Urothelium cell line (cell line): ENCODE measurements at regions not wholly inside any gene's neighbourhood (a gene's known extent, or its start where the extent isn't known, plus 50 kb on each side); places are given as distances from the start of the nearest gene placed in this dataset.
"Not testable (repeated sequence)": the region's sequence is repeated elsewhere in the genome, so short reads cannot be mapped to it uniquely, and the experiment has no call there.

Source experiments
- DNase-seq: peaks from one replicate; pipeline ENCODE4 v3.0.0; 2011; ENCODE audit warnings: low spot score, mixed read lengths
- FAIRE-seq: peaks from 2 replicates; lab custom pipeline; 2011; peaks lifted over from hg19 to GRCh38; lab: Jason Lieb, UNC

GRCh38 chr1:181951213-181951612 is 110.3 kb downstream of the ZNF648 start:
- DNase-seq (no peak), FAIRE-seq (no peak)

GRCh38 chr1:181949500-181949899 is 112.0 kb downstream of the ZNF648 start:
- no peak for FAIRE-seq
- DNase-seq: no peak

- no peak for DNase-seq
- FAIRE-seq: no peak
Observed at GRCh38 chr1:181948372-181948771, 113.1 kb downstream of the ZNF648 start.

- DNase-seq: no peak
- no peak for FAIRE-seq
Observed at GRCh38 chr1:181947441-181947840, 114.1 kb downstream of the ZNF648 start.

GRCh38 chr1:181936768-181937581 is 124.5 kb downstream of the ZNF648 start:
- DNase-seq (peak; percentile 73), FAIRE-seq (no peak)

- no peak for DNase-seq
- FAIRE-seq: no peak
Observed at GRCh38 chr1:181936269-181936668, 125.2 kb downstream of the ZNF648 start.

GRCh38 chr1:181931873-181932272 is 129.6 kb downstream of the ZNF648 start:
- no peak for DNase-seq
- no peak for FAIRE-seq

GRCh38 chr1:181930187-181930586 is 131.3 kb downstream of the ZNF648 start:
- DNase-seq: no peak
- FAIRE-seq: no peak

GRCh38 chr1:181926697-181927096 is 134.8 kb downstream of the ZNF648 start:
- FAIRE-seq (no peak), DNase-seq (no peak)

GRCh38 chr1:181924034-181924433 is 137.5 kb downstream of the ZNF648 start:
- not testable (repeated sequence) for DNase-seq, FAIRE-seq

GRCh38 chr1:181919542-181919941 is 142.0 kb downstream of the ZNF648 start:
- no peak for DNase-seq
- FAIRE-seq: no peak

- FAIRE-seq (no peak), DNase-seq (no peak)
Observed at GRCh38 chr1:181918880-181919525, 142.5 kb downstream of the ZNF648 start.

- no peak for FAIRE-seq
- no peak for DNase-seq
Observed at GRCh38 chr1:181911715-181912114, 149.8 kb downstream of the ZNF648 start.

GRCh38 chr1:181910905-181911304 is 150.6 kb downstream of the ZNF648 start:
- no peak for FAIRE-seq
- no peak for DNase-seq

GRCh38 chr1:181909010-181909409 is 152.5 kb downstream of the ZNF648 start:
- no peak for FAIRE-seq

GRCh38 chr1:181906631-181907030 is 154.9 kb downstream of the ZNF648 start:
- DNase-seq (no peak), FAIRE-seq (no peak)

More at GRCh38 chr1:181909010-181909409, 152.5 kb downstream of the ZNF648 start:
- DNase-seq: no peak

GRCh38 chr1:181905944-181906597 is 155.4 kb downstream of the ZNF648 start:
- no peak for DNase-seq
- no peak for FAIRE-seq

GRCh38 chr1:181898773-181899172 is 162.7 kb downstream of the ZNF648 start:
- no peak for DNase-seq
- no peak for FAIRE-seq

GRCh38 chr1:181896824-181897223 is 164.7 kb downstream of the ZNF648 start:
- FAIRE-seq (no peak), DNase-seq (no peak)

GRCh38 chr1:181894439-181894859 is 167.1 kb downstream of the ZNF648 start:
- DNase-seq (no peak), FAIRE-seq (no peak)

GRCh38 chr1:181893937-181894336 is 167.6 kb downstream of the ZNF648 start:
- FAIRE-seq: no peak

GRCh38 chr1:181893150-181893549 is 168.4 kb downstream of the ZNF648 start:
- not testable (repeated sequence) for DNase-seq, FAIRE-seq

More at GRCh38 chr1:181893937-181894336, 167.6 kb downstream of the ZNF648 start:
- no peak for DNase-seq
